CD4-positive, alpha-beta T cell treated with Interleukin-17A for 1 hour (primary cell): ENCODE measurements at regions not wholly inside any gene's neighbourhood (a gene's known extent, or its start where the extent isn't known, plus 50 kb on each side); places are given as distances from the start of the nearest gene placed in this dataset.
"Not testable (repeated sequence)": the region's sequence is repeated elsewhere in the genome, so short reads cannot be mapped to it uniquely, and the experiment has no call there.

Source experiments
- DNase-seq: peaks from one replicate; pipeline ENCODE4 v3.0.0-alpha.2; 2020

DNA sequence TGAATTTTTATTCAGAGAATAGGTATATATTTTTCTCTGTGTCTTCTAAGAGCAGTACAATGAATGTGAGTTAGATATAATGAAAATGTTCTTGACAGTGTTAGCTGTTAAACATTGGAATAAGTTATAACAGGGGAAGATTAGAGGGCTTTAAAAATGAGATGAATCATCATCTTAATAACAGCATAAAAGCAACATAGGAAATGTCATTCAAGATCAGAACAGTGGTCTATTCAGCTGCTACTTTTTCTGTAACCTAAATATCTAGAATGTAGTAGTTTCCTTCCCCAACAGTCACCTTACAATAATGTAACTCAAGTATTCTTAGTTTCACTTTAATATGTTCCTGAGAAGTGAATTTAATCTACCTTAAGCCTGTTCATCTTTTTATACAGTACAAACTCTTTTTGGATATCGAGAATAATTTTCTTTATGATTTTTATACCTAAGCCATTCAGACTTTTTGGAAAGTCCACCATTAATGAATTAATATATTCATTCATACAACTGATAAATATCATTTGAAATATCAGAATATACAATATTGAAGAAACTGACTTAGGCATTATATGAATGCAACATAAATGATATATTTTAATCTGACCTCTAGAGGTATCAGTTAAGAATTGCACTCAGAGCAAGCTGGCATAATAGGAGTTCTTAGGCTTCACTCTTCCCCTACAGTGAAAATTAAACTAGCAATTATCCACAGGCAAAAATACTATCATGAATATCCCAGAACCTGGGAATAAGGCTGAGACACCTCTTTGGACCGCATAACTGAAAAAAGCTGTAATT, 66.1 kb upstream of the EDIL3 start:
- DNase-seq, result no peak

DNA sequence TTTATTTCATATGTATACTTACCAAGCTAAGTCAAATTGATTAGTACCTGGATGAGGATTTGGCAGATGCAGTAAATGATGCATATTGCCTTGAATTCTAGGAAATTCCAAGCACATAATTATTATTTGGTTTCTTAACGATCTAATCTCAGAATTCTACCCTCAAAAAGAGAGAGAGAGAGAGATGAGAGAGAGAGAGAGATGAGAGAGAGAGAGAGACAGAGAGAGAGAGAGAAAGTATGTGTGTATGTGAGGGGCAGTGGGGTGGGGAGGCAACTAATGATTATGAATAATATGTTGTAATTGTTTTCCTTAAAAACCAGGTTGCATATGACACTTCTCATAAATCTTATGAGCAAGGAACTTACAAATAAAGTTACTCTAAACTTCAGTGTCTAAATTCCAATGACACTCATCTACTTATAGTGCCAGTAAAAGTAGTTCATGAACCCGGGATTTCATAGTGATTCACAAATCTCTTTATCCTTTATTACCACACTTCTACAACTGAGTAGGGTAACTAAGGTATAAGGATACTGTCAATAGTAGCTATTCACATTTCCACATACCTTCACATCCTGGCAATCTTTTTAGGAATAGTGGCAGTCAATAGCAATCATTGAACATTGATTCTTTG, 60.5 kb upstream of the EDIL3 start:
- no peak for DNase-seq

GRCh38 chr5:84438456-84438855, 53.8 kb upstream of the EDIL3 start:
- DNase-seq, result no peak

- DNase-seq, result no peak
Observed at GRCh38 chr5:84437673-84438315, 53.1 kb upstream of the EDIL3 start.

GRCh38 chr5:84436866-84437265, 52.2 kb upstream of the EDIL3 start:
- DNase-seq, result no peak

GRCh38 chr5:84435861-84436346, 51.2 kb upstream of the EDIL3 start:
- DNase-seq, result not testable (repeated sequence)
